ENCODE measurements at regions not wholly inside any gene's neighbourhood (a gene's known extent, or its start where the extent isn't known, plus 50 kb on each side); places are given as distances from the start of the nearest gene placed in this dataset.

DNA sequence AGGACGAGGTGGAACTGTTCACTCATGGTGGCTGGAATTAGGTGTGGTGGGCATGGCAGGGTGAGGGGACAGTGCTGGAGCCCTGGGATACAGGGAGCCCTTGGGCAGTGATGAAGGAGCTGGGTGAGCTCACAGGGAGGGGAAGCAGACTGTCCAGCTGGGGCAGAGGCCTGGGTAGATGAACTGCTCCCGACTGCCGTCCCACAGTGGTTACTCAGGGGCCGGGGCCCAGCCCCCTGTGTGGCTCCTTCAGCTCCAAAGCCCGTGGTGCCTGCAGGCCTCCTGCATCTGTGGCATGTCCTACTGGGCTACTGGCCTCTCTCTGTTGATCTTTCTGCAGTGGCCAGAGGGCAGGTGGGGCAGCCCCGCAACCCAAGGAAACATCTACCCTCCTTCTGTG, 661.1 kb downstream of the NPHP4 start:
- TF ChIP-seq CTCF (conservative IDR thresholded peaks at IDR 0.05; ENCODE audit: low read depth, low read length) = no peak
- no peak for TF ChIP-seq EZH2phosphoT487 (IDR thresholded peaks at IDR 0.05; ENCODE audit: borderline replicate concordance, low read length)
- no peak for TF ChIP-seq EZH2 (IDR thresholded peaks at IDR 0.05; ENCODE audit: low read length, unreplicated experiment)
